PC-3 (cell line): ENCODE measurements at regions not wholly inside any gene's neighbourhood (a gene's known extent, or its start where the extent isn't known, plus 50 kb on each side); places are given as distances from the start of the nearest gene placed in this dataset.

Experiments used
- CTCF ChIP-seq: fragments of 300-600 bp; sonication (generic); conservative IDR thresholded peaks from 2 replicates; pipeline ENCODE4 v1.5.1; 2017; ENCODE audit warnings: antibody characterized with exemption, low read depth, mild to moderate bottlenecking, low read length
- EZH2 ChIP-seq: fragments of 300-600 bp; sonication (generic); IDR thresholded peaks from one replicate; pipeline ENCODE4 v1.6.1; 2017; ENCODE audit warnings: antibody characterized with exemption, mild to moderate bottlenecking, low read length; ENCODE audit not compliant: unreplicated experiment

- TF ChIP-seq CTCF, result no peak
- no peak for TF ChIP-seq EZH2
Observed at GRCh38 chr3:31422237-31422636, 110.5 kb upstream of the STT3B start.
